ENCODE measurements at regions not wholly inside any gene's neighbourhood (a gene's known extent, or its start where the extent isn't known, plus 50 kb on each side); places are given as distances from the start of the nearest gene placed in this dataset.

GRCh38 chr17:72565006-72565405 lies 444.2 kb downstream of the SOX9 start:
- intact Hi-C loops (cut with DNase I): no loop called here
- no peaks in the 10 kb centered on the region for H3K9me3 ChIP-seq
- H3K27ac ChIP-seq: no peak overlapping the region
- H3K4me3 ChIP-seq: no peak overlapping the region
- WGBS, 3 donors: 70 to 80% (median 73%) methylated on average over 5 of the region's 5 CpGs
- H3K27me3 ChIP-seq: no peaks in the 10 kb centered on the region
- no peak for DNase-seq
- no peaks in the 10 kb centered on the region for H3K4me1 ChIP-seq (ENCODE audit: insufficient read depth)
- no peak for TF ChIP-seq POLR2A (IDR thresholded peaks at IDR 0.05)
- no peak for TF ChIP-seq CTCF (IDR thresholded peaks at IDR 0.05)
- no peak for TF ChIP-seq EP300 (IDR thresholded peaks at IDR 0.05)
- H3K36me3 ChIP-seq: no peaks in the 10 kb centered on the region

- WGBS, 3 donors: 86 to 90% (median 88%) methylated on average over 7 of the region's 7 CpGs
- Histone ChIP-seq H3K9me3 (no peaks in the 10 kb centered on the region), H3K4me3 (no peak overlapping the region), H3K27ac (no peak overlapping the region), H3K36me3 (no peaks in the 10 kb centered on the region), H3K4me1 (ENCODE audit: insufficient read depth) (no peaks in the 10 kb centered on the region), H3K27me3 (no peaks in the 10 kb centered on the region)
- no peak for DNase-seq
- TF ChIP-seq POLR2A (IDR thresholded peaks at IDR 0.05) (no peak), EP300 (IDR thresholded peaks at IDR 0.05) (no peak), CTCF (IDR thresholded peaks at IDR 0.05) (no peak)
- intact Hi-C loops (cut with DNase I): no loop called here
Measured at GRCh38 chr17:72565758-72566157, 444.9 kb downstream of the SOX9 start.

DNA sequence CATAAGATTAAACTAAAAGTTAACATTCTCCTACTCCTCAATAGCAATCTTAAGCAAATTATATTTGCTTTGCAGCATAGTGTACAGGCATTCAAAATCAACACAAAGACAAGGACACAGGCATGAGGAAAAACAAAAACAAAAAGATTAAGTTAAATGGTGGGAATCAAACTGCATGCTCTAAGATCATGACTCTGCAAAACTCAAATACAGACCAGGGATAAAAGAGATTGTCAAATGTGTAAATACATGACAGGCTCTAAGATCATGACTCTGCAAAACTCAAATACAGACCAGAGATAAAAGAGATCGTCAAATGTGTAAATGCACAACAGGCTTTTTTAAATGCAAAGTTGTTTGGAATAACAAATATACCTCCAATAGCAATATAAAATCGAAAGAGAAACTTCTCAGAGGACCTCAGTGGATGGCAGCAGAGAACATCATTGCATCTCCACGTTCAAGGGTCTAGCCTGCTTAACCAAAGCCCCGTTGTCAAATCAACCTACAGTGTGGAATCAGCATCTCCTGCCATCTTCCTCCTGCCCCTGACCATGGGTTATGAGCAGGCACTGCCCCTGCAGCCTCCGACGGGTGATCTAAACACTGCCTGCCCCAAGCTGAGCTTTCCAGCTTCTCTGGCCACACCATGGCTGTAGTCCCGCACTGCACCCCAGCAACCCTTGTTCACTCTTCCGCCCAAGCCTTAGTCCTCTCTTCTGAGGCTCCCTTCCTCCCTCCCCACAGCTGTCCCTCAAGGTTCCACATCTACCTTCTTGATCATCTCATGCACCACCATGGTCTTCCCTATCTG lies 446.1 kb downstream of the SOX9 start:
- DNase-seq: no peak
- no peaks in the 10 kb centered on the region for H3K4me1 ChIP-seq (ENCODE audit: insufficient read depth)
- H3K36me3 ChIP-seq: no peaks in the 10 kb centered on the region
- no peak overlapping the region for H3K27ac ChIP-seq
- H3K27me3 ChIP-seq: no peaks in the 10 kb centered on the region
- H3K4me3 ChIP-seq: no peak overlapping the region
- intact Hi-C loops (cut with DNase I): no loop called here
- TF ChIP-seq CTCF (IDR thresholded peaks at IDR 0.05): no peak
- TF ChIP-seq POLR2A (IDR thresholded peaks at IDR 0.05): no peak
- TF ChIP-seq EP300 (IDR thresholded peaks at IDR 0.05): no peak
- 44 to 58% (median 48%) methylated on average over 8 of the region's 8 CpGs for WGBS, 3 donors
- no peaks in the 10 kb centered on the region for H3K9me3 ChIP-seq

DNA sequence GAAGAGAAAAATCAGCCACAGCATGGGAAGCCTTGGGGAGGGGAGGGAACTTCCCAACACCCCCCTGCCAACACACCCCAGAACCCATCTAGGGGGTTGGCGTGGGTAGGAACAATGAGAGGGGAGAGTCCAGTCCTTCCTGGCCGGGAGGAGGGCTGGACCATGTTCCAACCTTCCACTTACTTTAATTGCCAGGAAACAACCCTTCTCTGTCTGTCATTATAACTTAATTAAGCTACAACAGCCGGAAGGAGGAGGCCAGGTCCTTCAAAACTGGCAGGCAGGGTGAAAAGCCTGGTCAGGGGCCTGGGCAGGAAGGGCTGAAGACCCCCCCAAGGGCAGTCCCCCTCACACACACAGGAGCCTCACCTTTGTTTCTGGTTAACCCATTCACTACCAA lies 447.0 kb downstream of the SOX9 start:
- intact Hi-C loops (cut with DNase I): no loop called here
- Histone ChIP-seq H3K4me1 (ENCODE audit: insufficient read depth) (no peaks in the 10 kb centered on the region), H3K27me3 (no peaks in the 10 kb centered on the region), H3K4me3 (no peak overlapping the region), H3K27ac (no peak overlapping the region), H3K36me3 (no peaks in the 10 kb centered on the region), H3K9me3 (no peaks in the 10 kb centered on the region)
- WGBS, 3 donors: 52 to 59% (median 54%) methylated on average over 3 of the region's 3 CpGs
- no peak for DNase-seq
- TF ChIP-seq CTCF (IDR thresholded peaks at IDR 0.05) (no peak), POLR2A (IDR thresholded peaks at IDR 0.05) (no peak), EP300 (IDR thresholded peaks at IDR 0.05) (no peak)

Data from ovary (tissue), 7 donors.